Central memory CD4-positive, alpha-beta T cell (primary cell): ENCODE measurements at regions not wholly inside any gene's neighbourhood (a gene's known extent, or its start where the extent isn't known, plus 50 kb on each side); places are given as distances from the start of the nearest gene placed in this dataset.

ENCODE experiments used
- DNase-seq: peaks from one replicate; pipeline ENCODE4 v3.0.0; 2022

GRCh38 chr5:68352166-68352565 is 136.6 kb downstream of the PIK3R1 start:
- DNase-seq, result no peak

GRCh38 chr5:68353605-68354004 is 138.0 kb downstream of the PIK3R1 start:
- DNase-seq, result no peak

- no peak for DNase-seq
Observed at GRCh38 chr5:68354315-68354714, 138.8 kb downstream of the PIK3R1 start.

GRCh38 chr5:68356216-68356615 is 140.7 kb downstream of the PIK3R1 start:
- no peak for DNase-seq

- no peak for DNase-seq
Observed at GRCh38 chr5:68356623-68357022, 141.1 kb downstream of the PIK3R1 start.

GRCh38 chr5:68359699-68360098 is 144.1 kb downstream of the PIK3R1 start:
- no peak for DNase-seq

GRCh38 chr5:68362331-68362730 is 146.8 kb downstream of the PIK3R1 start:
- no peak for DNase-seq

- DNase-seq, result no peak
Observed at GRCh38 chr5:68365889-68366288, 150.3 kb downstream of the PIK3R1 start.

- DNase-seq, result no peak
Observed at GRCh38 chr5:68367287-68367686, 151.7 kb downstream of the PIK3R1 start.

GRCh38 chr5:68367717-68368116 is 152.2 kb downstream of the PIK3R1 start:
- DNase-seq, result no peak

GRCh38 chr5:68368311-68369022 is 152.9 kb downstream of the PIK3R1 start:
- no peak for DNase-seq

- DNase-seq, result no peak
Observed at GRCh38 chr5:68369023-68369359, 153.4 kb downstream of the PIK3R1 start.

- peak; percentile 31 for DNase-seq
Observed at GRCh38 chr5:68369457-68370125, 154.0 kb downstream of the PIK3R1 start.

- no peak for DNase-seq
Observed at GRCh38 chr5:68370196-68370595, 154.6 kb downstream of the PIK3R1 start.

GRCh38 chr5:68371607-68372006 is 156.1 kb downstream of the PIK3R1 start:
- no peak for DNase-seq

GRCh38 chr5:68372161-68372560 is 156.6 kb downstream of the PIK3R1 start:
- DNase-seq, result no peak

GRCh38 chr5:68373050-68373449 is 157.5 kb downstream of the PIK3R1 start:
- no peak for DNase-seq

GRCh38 chr5:68374796-68375518 is 159.4 kb downstream of the PIK3R1 start:
- no peak for DNase-seq

GRCh38 chr5:68375540-68375939 is 160.0 kb downstream of the PIK3R1 start:
- no peak for DNase-seq

GRCh38 chr5:68376935-68377334 is 161.4 kb downstream of the PIK3R1 start:
- no peak for DNase-seq

GRCh38 chr5:68377733-68378132 is 162.2 kb downstream of the PIK3R1 start:
- DNase-seq, result no peak

GRCh38 chr5:68378204-68378820 is 162.8 kb downstream of the PIK3R1 start:
- DNase-seq, result peak; percentile 9

- no peak for DNase-seq
Observed at GRCh38 chr5:68379275-68380036, 163.9 kb downstream of the PIK3R1 start.
